GM21528 (cell line): ENCODE measurements at regions not wholly inside any gene's neighbourhood (a gene's known extent, or its start where the extent isn't known, plus 50 kb on each side); places are given as distances from the start of the nearest gene placed in this dataset.

Experiments
- ATAC-seq: cut with Tn5 transposase; IDR thresholded peaks from one replicate; pipeline ENCODE4 v1.9.1; 2021; ENCODE audit warnings: mild to moderate bottlenecking, moderate library complexity; ENCODE audit not compliant: unreplicated experiment, low FRiP score

GRCh38 chr4:144451766-144452450 is 194.0 kb upstream of the HHIP start:
- ATAC-seq, result no peak

GRCh38 chr4:144456196-144456595 is 189.8 kb upstream of the HHIP start:
- ATAC-seq, result no peak

GRCh38 chr4:144461906-144462305 is 184.1 kb upstream of the HHIP start:
- no peak for ATAC-seq

GRCh38 chr4:144463236-144463635 is 182.7 kb upstream of the HHIP start:
- no peak for ATAC-seq

GRCh38 chr4:144463896-144464295 is 182.1 kb upstream of the HHIP start:
- ATAC-seq, result no peak

- ATAC-seq, result no peak
Measured at GRCh38 chr4:144465546-144465945, 180.4 kb upstream of the HHIP start.

- no peak for ATAC-seq
Measured at GRCh38 chr4:144480068-144480467, 165.9 kb upstream of the HHIP start.

- no peak for ATAC-seq
Measured at GRCh38 chr4:144489831-144490230, 156.1 kb upstream of the HHIP start.

- ATAC-seq, result no peak
Measured at GRCh38 chr4:144494280-144494679, 151.7 kb upstream of the HHIP start.

- no peak for ATAC-seq
Measured at GRCh38 chr4:144495944-144496343, 150.0 kb upstream of the HHIP start.

GRCh38 chr4:144499777-144500176 is 146.2 kb upstream of the HHIP start:
- peak; percentile 83 for ATAC-seq

GRCh38 chr4:144501231-144501780 is 144.7 kb upstream of the HHIP start:
- no peak for ATAC-seq

- no peak for ATAC-seq
Measured at GRCh38 chr4:144504883-144505282, 141.1 kb upstream of the HHIP start.

GRCh38 chr4:144507311-144508101 is 138.4 kb upstream of the HHIP start:
- no peak for ATAC-seq

- no peak for ATAC-seq
Measured at GRCh38 chr4:144509088-144510015, 136.6 kb upstream of the HHIP start.

- ATAC-seq, result no peak
Measured at GRCh38 chr4:144514736-144515135, 131.2 kb upstream of the HHIP start.

GRCh38 chr4:144518181-144518895 is 127.6 kb upstream of the HHIP start:
- no peak for ATAC-seq

- ATAC-seq, result no peak
Measured at GRCh38 chr4:144531841-144532240, 114.1 kb upstream of the HHIP start.

GRCh38 chr4:144547678-144548298 is 98.2 kb upstream of the HHIP start:
- ATAC-seq, result peak; percentile 100

- ATAC-seq, result no peak
Measured at GRCh38 chr4:144556636-144557035, 89.3 kb upstream of the HHIP start.
